ES-I3 (cell line): ENCODE measurements at regions not wholly inside any gene's neighbourhood (a gene's known extent, or its start where the extent isn't known, plus 50 kb on each side); places are given as distances from the start of the nearest gene placed in this dataset.

ENCODE experiments used
- H3K36me3 ChIP-seq: 2 replicates; pipeline ENCODE4 v1.6.1; 2013; ENCODE audit warnings: mild to moderate bottlenecking, low read length, control low read depth, moderate library complexity; ENCODE audit not compliant: insufficient read depth
- H3K4me1 ChIP-seq: 2 replicates; pipeline ENCODE4 v1.6.1; 2013; ENCODE audit warnings: mild to moderate bottlenecking, control low read depth, low read length; ENCODE audit not compliant: insufficient read depth
- H3K9ac ChIP-seq: 2 replicates; pipeline ENCODE4 v1.6.1; 2013; ENCODE audit warnings: low read depth, mild to moderate bottlenecking, low read length, moderate library complexity
- H3K9me3 ChIP-seq: 2 replicates; pipeline ENCODE4 v1.6.1; 2013; ENCODE audit warnings: mild to moderate bottlenecking, low read length, moderate library complexity; ENCODE audit not compliant: control insufficient read depth, insufficient read depth

- Histone ChIP-seq H3K36me3 (no peaks in the 10 kb centered on the region), H3K9ac (no peak overlapping the region), H3K9me3 (no peaks in the 10 kb centered on the region)
Measured at GRCh38 chr2:204470178-204470620, 75.1 kb upstream of the PARD3B start.

GRCh38 chr2:204470621-204471196 lies 74.6 kb upstream of the PARD3B start:
- no peaks in the 10 kb centered on the region for H3K4me1 ChIP-seq
- no peaks in the 10 kb centered on the region for H3K9me3 ChIP-seq
- no peak overlapping the region for H3K9ac ChIP-seq
- H3K36me3 ChIP-seq: no peaks in the 10 kb centered on the region

More at GRCh38 chr2:204470178-204470620, 75.1 kb upstream of the PARD3B start:
- no peaks in the 10 kb centered on the region for H3K4me1 ChIP-seq

GRCh38 chr2:204472375-204472774 lies 72.9 kb upstream of the PARD3B start:
- no peaks in the 10 kb centered on the region for H3K36me3 ChIP-seq
- no peaks in the 10 kb centered on the region for H3K9me3 ChIP-seq
- H3K9ac ChIP-seq: no peak overlapping the region
- no peaks in the 10 kb centered on the region for H3K4me1 ChIP-seq

- H3K9ac ChIP-seq: no peak overlapping the region
Measured at GRCh38 chr2:204473224-204473623, 72.1 kb upstream of the PARD3B start.

GRCh38 chr2:204475399-204475798 lies 69.9 kb upstream of the PARD3B start:
- H3K9me3 ChIP-seq: no peaks in the 10 kb centered on the region
- no peaks in the 10 kb centered on the region; the same call in 1 of the 2 replicates for H3K4me1 ChIP-seq
- no peak overlapping the region for H3K9ac ChIP-seq
- H3K36me3 ChIP-seq: no peaks in the 10 kb centered on the region

More at GRCh38 chr2:204473224-204473623, 72.1 kb upstream of the PARD3B start:
- Histone ChIP-seq H3K36me3 (no peaks in the 10 kb centered on the region), H3K4me1 (no peaks in the 10 kb centered on the region), H3K9me3 (no peaks in the 10 kb centered on the region)

GRCh38 chr2:204477358-204477950 lies 67.8 kb upstream of the PARD3B start:
- H3K9ac ChIP-seq: no peak overlapping the region
- H3K4me1 ChIP-seq: no peaks in the 10 kb centered on the region; the same call in 1 of the 2 replicates
- H3K9me3 ChIP-seq: no peaks in the 10 kb centered on the region
- H3K36me3 ChIP-seq: no peaks in the 10 kb centered on the region

GRCh38 chr2:204479557-204479956 lies 65.7 kb upstream of the PARD3B start:
- no peak overlapping the region for H3K9ac ChIP-seq
- no peaks in the 10 kb centered on the region; the same call in 1 of the 2 replicates for H3K4me1 ChIP-seq
- H3K9me3 ChIP-seq: no peaks in the 10 kb centered on the region
- H3K36me3 ChIP-seq: no peaks in the 10 kb centered on the region

GRCh38 chr2:204480676-204481075 lies 64.6 kb upstream of the PARD3B start:
- no peaks in the 10 kb centered on the region; the same call in 1 of the 2 replicates for H3K4me1 ChIP-seq
- no peak overlapping the region for H3K9ac ChIP-seq
- no peaks in the 10 kb centered on the region for H3K9me3 ChIP-seq
- H3K36me3 ChIP-seq: no peaks in the 10 kb centered on the region

GRCh38 chr2:204483608-204484081 lies 61.6 kb upstream of the PARD3B start:
- H3K9me3 ChIP-seq: no peaks in the 10 kb centered on the region
- no peak overlapping the region for H3K9ac ChIP-seq
- H3K36me3 ChIP-seq: no peaks in the 10 kb centered on the region
- H3K4me1 ChIP-seq: no peaks in the 10 kb centered on the region; the same call in 1 of the 2 replicates

GRCh38 chr2:204486321-204486720 lies 59.0 kb upstream of the PARD3B start:
- Histone ChIP-seq H3K9ac (no peak overlapping the region), H3K36me3 (no peaks in the 10 kb centered on the region), H3K9me3 (no peaks in the 10 kb centered on the region), H3K4me1 (no peaks in the 10 kb centered on the region)

- no peaks in the 10 kb centered on the region for H3K4me1 ChIP-seq
- H3K9ac ChIP-seq: no peak overlapping the region
- no peaks in the 10 kb centered on the region for H3K9me3 ChIP-seq
- H3K36me3 ChIP-seq: no peaks in the 10 kb centered on the region
Measured at GRCh38 chr2:204486805-204487204, 58.5 kb upstream of the PARD3B start.

GRCh38 chr2:204487447-204488229 lies 57.6 kb upstream of the PARD3B start:
- Histone ChIP-seq H3K36me3 (no peaks in the 10 kb centered on the region), H3K9me3 (no peaks in the 10 kb centered on the region), H3K4me1 (no peaks in the 10 kb centered on the region), H3K9ac (no peak overlapping the region)

GRCh38 chr2:204491528-204491927 lies 53.7 kb upstream of the PARD3B start:
- Histone ChIP-seq H3K36me3 (no peaks in the 10 kb centered on the region), H3K9ac (no peak overlapping the region), H3K4me1 (no peaks in the 10 kb centered on the region), H3K9me3 (no peaks in the 10 kb centered on the region)

- Histone ChIP-seq H3K4me1 (no peaks in the 10 kb centered on the region), H3K9me3 (no peaks in the 10 kb centered on the region), H3K9ac (no peak overlapping the region), H3K36me3 (no peaks in the 10 kb centered on the region)
Measured at GRCh38 chr2:204492417-204492816, 52.9 kb upstream of the PARD3B start.
